ENCODE measurements at regions not wholly inside any gene's neighbourhood (a gene's known extent, or its start where the extent isn't known, plus 50 kb on each side); places are given as distances from the start of the nearest gene placed in this dataset.

- TF ChIP-seq, protein P1, sequence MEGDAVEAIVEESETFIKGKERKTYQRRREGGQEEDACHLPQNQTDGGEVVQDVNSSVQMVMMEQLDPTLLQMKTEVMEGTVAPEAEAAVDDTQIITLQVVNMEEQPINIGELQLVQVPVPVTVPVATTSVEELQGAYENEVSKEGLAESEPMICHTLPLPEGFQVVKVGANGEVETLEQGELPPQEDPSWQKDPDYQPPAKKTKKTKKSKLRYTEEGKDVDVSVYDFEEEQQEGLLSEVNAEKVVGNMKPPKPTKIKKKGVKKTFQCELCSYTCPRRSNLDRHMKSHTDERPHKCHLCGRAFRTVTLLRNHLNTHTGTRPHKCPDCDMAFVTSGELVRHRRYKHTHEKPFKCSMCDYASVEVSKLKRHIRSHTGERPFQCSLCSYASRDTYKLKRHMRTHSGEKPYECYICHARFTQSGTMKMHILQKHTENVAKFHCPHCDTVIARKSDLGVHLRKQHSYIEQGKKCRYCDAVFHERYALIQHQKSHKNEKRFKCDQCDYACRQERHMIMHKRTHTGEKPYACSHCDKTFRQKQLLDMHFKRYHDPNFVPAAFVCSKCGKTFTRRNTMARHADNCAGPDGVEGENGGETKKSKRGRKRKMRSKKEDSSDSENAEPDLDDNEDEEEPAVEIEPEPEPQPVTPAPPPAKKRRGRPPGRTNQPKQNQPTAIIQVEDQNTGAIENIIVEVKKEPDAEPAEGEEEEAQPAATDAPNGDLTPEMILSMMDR (IDR thresholded peaks at IDR 0.05 in 4 of 5, conservative IDR thresholded peaks at IDR 0.05 in 1 of 5): no peak
- TF ChIP-seq POLR2A (IDR thresholded peaks at IDR 0.05): no peak
These were observed 89.4 kb upstream of the TNFAIP3 start for GRCh38 chr6:137777687-137778075.
